Kidney epithelial cell (primary cell): ENCODE measurements at regions not wholly inside any gene's neighbourhood (a gene's known extent, or its start where the extent isn't known, plus 50 kb on each side); places are given as distances from the start of the nearest gene placed in this dataset.

Source experiments
- DNase-seq: peaks from one replicate; pipeline ENCODE4 v3.0.0-alpha.2; 2010; ENCODE audit warnings: low read depth
- H3K27me3 ChIP-seq: 2 replicates; pipeline ENCODE4 v1.6.0; 2011; ENCODE audit warnings: low read length; ENCODE audit not compliant: control insufficient read depth, insufficient read depth
- H3K36me3 ChIP-seq: 2 replicates; pipeline ENCODE4 v1.5.1; 2011; ENCODE audit warnings: low read length; ENCODE audit not compliant: control insufficient read depth, insufficient read depth
- H3K4me3 ChIP-seq: 2 replicates; pipeline ENCODE4 v1.5.1; 2011; ENCODE audit warnings: low read depth, mild to moderate bottlenecking, control low read depth, low read length
- TF ChIP-seq, protein P1 (sequence below): IDR thresholded peaks from 2 replicates; pipeline ENCODE4 v1.5.1; 2011; ENCODE audit warnings: mild to moderate bottlenecking, moderate library complexity, low read length, control low read depth, inconsistent platforms; ENCODE audit not compliant: insufficient read depth, poor library complexity, severe bottlenecking

DNA sequence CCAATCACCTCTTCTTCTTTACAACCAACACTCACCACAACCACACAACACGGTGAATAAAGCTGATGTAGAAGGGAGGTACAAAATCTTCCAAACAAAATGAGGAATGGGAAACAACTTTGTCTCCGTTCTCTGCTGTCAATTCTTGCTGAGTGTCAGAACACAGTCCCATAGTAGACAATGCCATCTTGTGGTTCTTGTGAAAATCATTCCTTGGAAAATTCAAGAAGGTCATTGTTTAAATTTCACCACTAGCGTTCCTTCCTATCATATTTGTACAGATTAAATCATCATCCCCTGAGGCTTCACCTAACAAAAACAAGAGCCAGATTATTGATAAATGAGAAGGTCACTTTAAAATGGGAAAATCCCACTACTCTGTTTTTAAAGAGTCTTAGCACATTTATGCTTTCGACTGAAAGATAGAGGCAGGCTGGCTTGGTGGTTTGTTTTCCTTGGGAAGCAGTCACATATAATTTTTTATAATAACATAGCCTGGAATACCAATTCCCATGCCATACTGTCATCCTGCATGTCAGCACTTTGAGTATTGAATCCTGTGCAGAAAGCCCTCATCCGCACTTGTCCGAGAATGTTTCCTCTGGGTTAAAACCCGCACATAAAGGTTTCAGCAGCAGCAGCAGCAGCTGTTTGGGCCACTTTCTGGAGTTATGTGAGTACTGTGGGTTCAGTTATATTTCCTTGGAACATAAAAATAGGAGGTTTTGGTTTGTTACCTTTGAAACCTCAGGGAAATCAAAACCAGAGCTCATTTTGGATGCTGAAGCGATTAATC is 395.0 kb upstream of the SMARCA2 start:
- no peak overlapping the region for H3K4me3 ChIP-seq
- TF ChIP-seq, protein P1, sequence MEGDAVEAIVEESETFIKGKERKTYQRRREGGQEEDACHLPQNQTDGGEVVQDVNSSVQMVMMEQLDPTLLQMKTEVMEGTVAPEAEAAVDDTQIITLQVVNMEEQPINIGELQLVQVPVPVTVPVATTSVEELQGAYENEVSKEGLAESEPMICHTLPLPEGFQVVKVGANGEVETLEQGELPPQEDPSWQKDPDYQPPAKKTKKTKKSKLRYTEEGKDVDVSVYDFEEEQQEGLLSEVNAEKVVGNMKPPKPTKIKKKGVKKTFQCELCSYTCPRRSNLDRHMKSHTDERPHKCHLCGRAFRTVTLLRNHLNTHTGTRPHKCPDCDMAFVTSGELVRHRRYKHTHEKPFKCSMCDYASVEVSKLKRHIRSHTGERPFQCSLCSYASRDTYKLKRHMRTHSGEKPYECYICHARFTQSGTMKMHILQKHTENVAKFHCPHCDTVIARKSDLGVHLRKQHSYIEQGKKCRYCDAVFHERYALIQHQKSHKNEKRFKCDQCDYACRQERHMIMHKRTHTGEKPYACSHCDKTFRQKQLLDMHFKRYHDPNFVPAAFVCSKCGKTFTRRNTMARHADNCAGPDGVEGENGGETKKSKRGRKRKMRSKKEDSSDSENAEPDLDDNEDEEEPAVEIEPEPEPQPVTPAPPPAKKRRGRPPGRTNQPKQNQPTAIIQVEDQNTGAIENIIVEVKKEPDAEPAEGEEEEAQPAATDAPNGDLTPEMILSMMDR, result peak; percentile 39
- H3K27me3 ChIP-seq, result no peaks in the 10 kb centered on the region
- peak; percentile 2 for DNase-seq
- no peaks in the 10 kb centered on the region for H3K36me3 ChIP-seq

DNA sequence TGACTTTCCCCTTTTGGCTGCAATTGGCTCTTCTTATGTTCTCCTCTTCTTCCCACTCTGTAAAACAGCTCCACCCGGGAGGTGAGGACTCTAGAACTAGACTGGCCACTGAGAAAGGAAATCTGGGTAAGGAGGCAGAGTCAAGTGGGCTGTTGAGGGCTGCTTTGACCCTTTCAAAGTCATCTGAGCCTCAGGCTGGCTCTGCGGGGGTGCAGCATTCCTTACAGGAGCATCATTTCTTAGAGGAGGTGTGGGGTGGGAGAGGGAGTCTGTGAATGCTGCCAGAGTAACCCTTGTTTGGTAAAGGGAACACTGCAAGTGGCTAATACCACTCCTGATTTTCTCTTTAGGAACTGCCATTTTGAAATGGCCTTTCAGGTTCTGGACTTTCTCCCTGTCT is 377.7 kb upstream of the SMARCA2 start:
- DNase-seq, result no peak
- TF ChIP-seq, protein P1, result no peak
- H3K27me3 ChIP-seq, result no peaks in the 10 kb centered on the region
- H3K36me3 ChIP-seq, result no peaks in the 10 kb centered on the region
- H3K4me3 ChIP-seq, result no peak overlapping the region

DNA sequence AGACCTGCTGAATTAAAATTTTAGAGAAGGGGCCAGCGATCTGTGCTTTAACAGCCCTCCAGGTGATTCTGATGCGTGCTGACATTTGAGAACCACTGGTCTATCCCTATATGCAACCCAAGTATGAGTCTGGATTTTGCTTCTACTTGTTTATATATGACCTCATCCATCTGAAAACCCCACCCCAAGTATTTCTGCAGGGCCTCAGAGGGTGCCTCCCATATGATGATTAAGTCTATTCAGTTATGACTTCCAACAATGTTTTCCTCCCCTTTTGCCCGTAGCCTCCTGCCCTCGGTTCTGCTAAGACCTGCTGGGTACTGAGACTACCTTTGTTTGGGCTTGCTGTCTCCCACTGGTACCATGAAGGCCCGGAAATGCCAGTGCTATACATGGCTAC is 376.0 kb upstream of the SMARCA2 start:
- no peaks in the 10 kb centered on the region for H3K27me3 ChIP-seq
- TF ChIP-seq, protein P1, result no peak
- H3K36me3 ChIP-seq, result no peaks in the 10 kb centered on the region
- DNase-seq, result no peak
- no peak overlapping the region for H3K4me3 ChIP-seq

DNA sequence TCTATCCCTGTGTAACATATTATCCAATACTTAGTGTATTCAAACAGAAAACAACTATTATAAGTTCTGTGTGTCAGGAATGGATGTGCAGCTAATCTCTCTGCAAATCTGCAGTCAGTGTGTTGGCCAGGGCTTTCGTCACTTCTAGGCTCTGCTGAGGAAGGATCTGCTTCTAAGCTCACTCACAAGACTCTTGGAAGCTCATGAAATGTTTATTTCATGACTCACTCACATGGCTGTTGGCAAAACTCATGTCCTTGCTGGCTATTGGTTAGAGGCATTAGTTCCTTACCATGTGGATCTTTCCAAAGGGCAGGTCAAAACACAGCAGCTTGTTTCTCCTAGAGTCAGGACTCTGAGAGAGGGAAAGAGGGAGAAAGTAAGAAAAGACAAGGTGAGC is 367.4 kb upstream of the SMARCA2 start:
- TF ChIP-seq, protein P1, result no peak
- H3K4me3 ChIP-seq, result no peak overlapping the region
- DNase-seq, result no peak
- H3K36me3 ChIP-seq, result no peaks in the 10 kb centered on the region
- H3K27me3 ChIP-seq, result no peaks in the 10 kb centered on the region

DNA sequence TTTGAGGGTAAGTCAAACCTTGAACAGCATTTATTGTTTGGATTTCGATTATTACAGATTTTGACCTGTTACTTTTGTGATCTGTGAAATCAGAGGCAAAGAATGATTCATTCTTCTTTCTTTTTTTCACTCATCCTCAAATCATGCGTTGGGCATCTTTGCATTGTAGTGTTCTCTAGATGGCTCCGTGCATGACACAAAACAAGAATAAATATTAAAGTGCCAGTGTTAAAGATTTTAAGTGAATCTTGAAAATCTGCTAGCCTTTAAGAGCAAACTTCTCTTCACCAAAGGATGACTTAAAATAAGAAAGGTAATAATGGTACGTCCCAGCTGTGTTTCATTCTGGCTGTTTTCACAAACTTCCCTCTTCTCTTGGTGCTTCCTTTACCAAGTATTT is 361.9 kb upstream of the SMARCA2 start:
- H3K27me3 ChIP-seq, result no peaks in the 10 kb centered on the region
- H3K4me3 ChIP-seq, result no peak overlapping the region
- TF ChIP-seq, protein P1, result no peak
- no peaks in the 10 kb centered on the region for H3K36me3 ChIP-seq
- DNase-seq, result no peak
